GM10248 (cell line): ENCODE measurements at regions not wholly inside any gene's neighbourhood (a gene's known extent, or its start where the extent isn't known, plus 50 kb on each side); places are given as distances from the start of the nearest gene placed in this dataset.

ENCODE experiments used
- CTCF ChIA-PET: fragments of 300-600 bp; sonication (Branson Sonifier 250); formaldehyde crosslinking; extraction: SDS; loops from one replicate; lab custom pipeline; 2021; ENCODE audit warnings: antibody characterized with exemption; lab: Yijun Ruan, JAX
- POLR2A ChIA-PET: fragments of 350-650 bp; sonication (Branson Sonifier 250); formaldehyde crosslinking; extraction: SDS; loops from one replicate; lab custom pipeline; 2020; ENCODE audit warnings: antibody characterized with exemption; lab: Yijun Ruan, JAX
- DNase-seq: peaks from one replicate; pipeline ENCODE4 v3.0.0; 2012; ENCODE audit errors: extremely low spot score
- CTCF ChIP-seq: IDR thresholded peaks from 2 replicates; pipeline ENCODE4 v1.5.1; 2012; ENCODE audit warnings: mild to moderate bottlenecking, low read depth; ENCODE audit errors: extremely low read depth, missing control alignments, control extremely low read depth

GRCh38 chr5:82417776-82418607 is 139.8 kb upstream of the RPS23 start:
- no peak for DNase-seq
- POLR2A ChIA-PET = no interaction called here
- TF ChIP-seq CTCF = no peak
- CTCF ChIA-PET = no interaction called here

GRCh38 chr5:82416512-82416911 is 138.4 kb upstream of the RPS23 start:
- no peak for DNase-seq
- POLR2A ChIA-PET = no interaction called here
- CTCF ChIA-PET = no interaction called here
- no peak for TF ChIP-seq CTCF

- no peak for DNase-seq
- POLR2A ChIA-PET = no interaction called here
- CTCF ChIA-PET = interaction anchor here (1.4 kb wide), 1 partner anchor 10 kb away, joined by 4 read pairs; no protein-coding TSS in a partner anchor
- TF ChIP-seq CTCF = no peak
Observed at GRCh38 chr5:82414041-82414388, 135.9 kb upstream of the RPS23 start.

GRCh38 chr5:82413302-82414040 is 135.3 kb upstream of the RPS23 start:
- ChIA-PET POLR2A (no interaction called here), CTCF (interaction anchor here (1.4 to 1.9 kb wide), 2 partner anchors 11 to 12 kb away, joined by 4 to 7 read pairs; no protein-coding TSS in a partner anchor)
- no peak for DNase-seq
- no peak for TF ChIP-seq CTCF

GRCh38 chr5:82408033-82408432 is 129.9 kb upstream of the RPS23 start:
- no peak for DNase-seq
- TF ChIP-seq CTCF = no peak
- CTCF ChIA-PET = interaction anchor here (1.0 to 1.6 kb wide), 7 partner anchors 8 to 57 kb away, joined by 3 to 6 read pairs (median 4); no protein-coding TSS in a partner anchor
- POLR2A ChIA-PET = no interaction called here

GRCh38 chr5:82406205-82406773 is 128.1 kb upstream of the RPS23 start:
- POLR2A ChIA-PET = no interaction called here
- no peak for DNase-seq
- no peak for TF ChIP-seq CTCF
- CTCF ChIA-PET = no interaction called here
